ENCODE measurements at regions not wholly inside any gene's neighbourhood (a gene's known extent, or its start where the extent isn't known, plus 50 kb on each side); places are given as distances from the start of the nearest gene placed in this dataset.

- no peak overlapping the region for H2AFZ ChIP-seq
- no peaks in the 10 kb centered on the region for H4K20me1 ChIP-seq (ENCODE audit: insufficient read depth, poor library complexity, severe bottlenecking)
- no peak overlapping the region for H3K27ac ChIP-seq
- H3K36me3 ChIP-seq (replicated peaks; ENCODE audit: insufficient read depth, low read depth), result no peaks in the 10 kb centered on the region
- no peaks in the 10 kb centered on the region for H3K9me3 ChIP-seq (ENCODE audit: low read depth)
- 92% methylated on average over 2 of the region's 2 CpGs for WGBS (ENCODE audit: low lambda C conversion rate, missing lambda C conversion rate)
- TF ChIP-seq CTCF (IDR thresholded peaks at IDR 0.05; ENCODE audit: poor library complexity) (no peak), EZH2phosphoT487 (IDR thresholded peaks at IDR 0.05; ENCODE audit: low read depth, severe bottlenecking, unreplicated experiment) (no peak), EZH2 (IDR thresholded peaks at IDR 0.05; ENCODE audit: borderline replicate concordance) (no peak)
- H3K4me1 ChIP-seq (ENCODE audit: insufficient read depth), result no peaks in the 10 kb centered on the region
- H3K79me2 ChIP-seq, result no peaks in the 10 kb centered on the region
- no peaks in the 10 kb centered on the region for H3K27me3 ChIP-seq
- H3K4me3 ChIP-seq, result no peak overlapping the region
- no peaks in the 10 kb centered on the region for H3K9me2 ChIP-seq (replicated peaks; ENCODE audit: insufficient read depth)
- no peak overlapping the region for H3K4me2 ChIP-seq
- no peak for DNase-seq (ENCODE audit: low spot score)
Measured at GRCh38 chr2:194992648-194993047, 664.4 kb upstream of the SLC39A10 start.

GRCh38 chr2:194985258-194985657 lies 671.8 kb upstream of the SLC39A10 start:
- no peak overlapping the region for H3K4me2 ChIP-seq
- TF ChIP-seq EZH2phosphoT487 (IDR thresholded peaks at IDR 0.05; ENCODE audit: low read depth, severe bottlenecking, unreplicated experiment) (no peak), EZH2 (IDR thresholded peaks at IDR 0.05; ENCODE audit: borderline replicate concordance) (no peak), CTCF (IDR thresholded peaks at IDR 0.05; ENCODE audit: poor library complexity) (no peak)
- WGBS (ENCODE audit: low lambda C conversion rate, missing lambda C conversion rate), result 79% methylated on average over 1 of the region's 1 CpG

GRCh38 chr2:194962254-194962653 lies 694.8 kb upstream of the SLC39A10 start:
- Histone ChIP-seq H3K4me2 (no peak overlapping the region), H3K4me1 (ENCODE audit: insufficient read depth) (no peaks in the 10 kb centered on the region), H3K27me3 (no peaks in the 10 kb centered on the region), H3K4me3 (no peak overlapping the region), H4K20me1 (ENCODE audit: insufficient read depth, poor library complexity, severe bottlenecking) (no peaks in the 10 kb centered on the region), H2AFZ (no peak overlapping the region), H3K9me2 (replicated peaks; ENCODE audit: insufficient read depth) (no peaks in the 10 kb centered on the region), H3K79me2 (no peaks in the 10 kb centered on the region), H3K9me3 (ENCODE audit: low read depth) (no peaks in the 10 kb centered on the region), H3K27ac (no peak overlapping the region), H3K36me3 (replicated peaks; ENCODE audit: insufficient read depth, low read depth) (no peaks in the 10 kb centered on the region)
- no peak for DNase-seq (ENCODE audit: low spot score)
- TF ChIP-seq EZH2 (IDR thresholded peaks at IDR 0.05; ENCODE audit: borderline replicate concordance) (no peak), EZH2phosphoT487 (IDR thresholded peaks at IDR 0.05; ENCODE audit: low read depth, severe bottlenecking, unreplicated experiment) (no peak), CTCF (IDR thresholded peaks at IDR 0.05; ENCODE audit: poor library complexity) (no peak)
- WGBS (ENCODE audit: low lambda C conversion rate, missing lambda C conversion rate), result 91% methylated on average over 4 of the region's 4 CpGs

More at GRCh38 chr2:194985258-194985657, 671.8 kb upstream of the SLC39A10 start:
- H3K36me3 ChIP-seq (replicated peaks; ENCODE audit: insufficient read depth, low read depth), result no peaks in the 10 kb centered on the region
- no peaks in the 10 kb centered on the region for H4K20me1 ChIP-seq (ENCODE audit: insufficient read depth, poor library complexity, severe bottlenecking)
- no peak overlapping the region for H3K4me3 ChIP-seq
- H3K9me2 ChIP-seq (replicated peaks; ENCODE audit: insufficient read depth), result no peaks in the 10 kb centered on the region
- no peaks in the 10 kb centered on the region for H3K9me3 ChIP-seq (ENCODE audit: low read depth)
- no peak overlapping the region for H2AFZ ChIP-seq
- H3K4me1 ChIP-seq (ENCODE audit: insufficient read depth), result no peaks in the 10 kb centered on the region
- no peak for DNase-seq (ENCODE audit: low spot score)
- no peak overlapping the region for H3K27ac ChIP-seq
- no peaks in the 10 kb centered on the region for H3K27me3 ChIP-seq
- H3K79me2 ChIP-seq, result no peaks in the 10 kb centered on the region

- Histone ChIP-seq H3K27me3 (no peaks in the 10 kb centered on the region), H3K36me3 (replicated peaks; ENCODE audit: insufficient read depth, low read depth) (no peaks in the 10 kb centered on the region), H3K4me3 (no peak overlapping the region), H3K4me2 (no peak overlapping the region), H3K9me3 (ENCODE audit: low read depth) (no peaks in the 10 kb centered on the region), H3K4me1 (ENCODE audit: insufficient read depth) (no peaks in the 10 kb centered on the region), H3K79me2 (no peaks in the 10 kb centered on the region), H3K9me2 (replicated peaks; ENCODE audit: insufficient read depth) (no peaks in the 10 kb centered on the region), H4K20me1 (ENCODE audit: insufficient read depth, poor library complexity, severe bottlenecking) (no peaks in the 10 kb centered on the region), H3K27ac (no peak overlapping the region), H2AFZ (no peak overlapping the region)
- no peak for DNase-seq (ENCODE audit: low spot score)
- TF ChIP-seq CTCF (IDR thresholded peaks at IDR 0.05; ENCODE audit: poor library complexity), result no peak
- no peak for TF ChIP-seq EZH2 (IDR thresholded peaks at IDR 0.05; ENCODE audit: borderline replicate concordance)
- TF ChIP-seq EZH2phosphoT487 (IDR thresholded peaks at IDR 0.05; ENCODE audit: low read depth, severe bottlenecking, unreplicated experiment), result no peak
- 80% methylated on average over 2 of the region's 2 CpGs for whole genome bisulfite sequencing (ENCODE audit: low lambda C conversion rate, missing lambda C conversion rate)
Measured at GRCh38 chr2:194954218-194954617, 702.8 kb upstream of the SLC39A10 start.

Measured in hepatocyte (in vitro differentiated cells).